ENCODE measurements at regions not wholly inside any gene's neighbourhood (a gene's known extent, or its start where the extent isn't known, plus 50 kb on each side); places are given as distances from the start of the nearest gene placed in this dataset.

DNA sequence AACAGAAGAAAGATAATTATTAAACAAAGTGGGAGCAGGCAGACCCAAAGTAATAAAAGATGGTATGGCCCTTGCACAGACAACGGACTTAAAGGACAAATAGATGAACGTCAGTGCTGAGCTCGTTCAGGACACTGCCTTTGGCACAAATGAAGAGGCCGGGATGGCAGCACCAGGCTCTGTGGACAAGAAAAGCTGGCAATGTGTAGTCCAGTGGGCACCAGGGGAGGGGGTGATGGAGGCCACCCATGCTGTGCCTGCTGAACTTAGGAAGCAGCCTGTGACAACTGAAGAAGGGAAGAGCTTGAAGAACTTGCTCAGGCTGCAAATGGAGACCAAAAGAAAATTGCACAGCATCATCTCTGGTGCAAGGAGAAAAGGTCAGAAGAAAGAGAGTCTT is 131.0 kb downstream of the ANKRD60 start:
- Histone ChIP-seq H3K36me3 (ENCODE audit: insufficient read depth, low read depth, low read length) (no peaks in the 10 kb centered on the region), H3K27ac (ENCODE audit: low read length) (no peak overlapping the region), H3K27me3 (ENCODE audit: insufficient read depth, low read length) (no peaks in the 10 kb centered on the region)

DNA sequence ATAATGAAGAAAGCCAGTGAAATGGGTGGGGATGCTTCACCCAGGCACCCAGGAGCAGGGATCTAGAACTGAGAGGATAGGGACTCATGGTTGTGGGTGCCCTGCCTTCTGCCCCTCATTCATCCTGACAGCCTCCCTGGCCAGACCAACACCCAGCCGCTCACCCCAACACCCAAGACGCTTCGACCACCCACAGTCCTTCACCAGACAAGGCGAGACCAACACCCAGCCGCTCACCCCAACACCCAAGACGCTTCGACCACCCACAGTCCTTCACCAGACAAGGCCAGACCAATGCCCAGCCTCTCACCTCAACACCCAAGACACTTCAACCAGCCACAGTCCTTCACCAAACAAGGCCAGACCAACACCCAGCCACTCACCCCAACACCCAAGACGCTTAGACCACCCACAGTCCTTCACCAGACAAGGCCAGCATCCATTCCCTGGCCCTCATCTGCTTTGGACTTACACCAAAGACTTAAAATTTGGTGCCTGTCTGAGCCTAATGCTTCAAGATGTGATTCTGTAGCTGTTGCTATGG is 131.5 kb downstream of the ANKRD60 start:
- H3K9me3 ChIP-seq (ENCODE audit: insufficient read depth, low read depth, low read length) = no peaks in the 10 kb centered on the region
- no peaks in the 10 kb centered on the region for H3K36me3 ChIP-seq (ENCODE audit: insufficient read depth, low read depth, low read length)
- H3K4me1 ChIP-seq (ENCODE audit: insufficient read depth, low read length) = no peaks in the 10 kb centered on the region
- no peak overlapping the region for H3K27ac ChIP-seq (ENCODE audit: low read length)
- H3K9ac ChIP-seq (ENCODE audit: low read depth, low read length) = no peak overlapping the region
- no peak overlapping the region for H3K4me3 ChIP-seq (ENCODE audit: low read length)
- H3K27me3 ChIP-seq (ENCODE audit: insufficient read depth, low read length) = no peaks in the 10 kb centered on the region

More for the DNA sequence above, 131.0 kb downstream of the ANKRD60 start:
- H3K4me3 ChIP-seq (ENCODE audit: low read length) = no peak overlapping the region
- no peaks in the 10 kb centered on the region for H3K9me3 ChIP-seq (ENCODE audit: insufficient read depth, low read depth, low read length)
- no peak overlapping the region for H3K9ac ChIP-seq (ENCODE audit: low read depth, low read length)
- no peaks in the 10 kb centered on the region for H3K4me1 ChIP-seq (ENCODE audit: insufficient read depth, low read length)

DNA sequence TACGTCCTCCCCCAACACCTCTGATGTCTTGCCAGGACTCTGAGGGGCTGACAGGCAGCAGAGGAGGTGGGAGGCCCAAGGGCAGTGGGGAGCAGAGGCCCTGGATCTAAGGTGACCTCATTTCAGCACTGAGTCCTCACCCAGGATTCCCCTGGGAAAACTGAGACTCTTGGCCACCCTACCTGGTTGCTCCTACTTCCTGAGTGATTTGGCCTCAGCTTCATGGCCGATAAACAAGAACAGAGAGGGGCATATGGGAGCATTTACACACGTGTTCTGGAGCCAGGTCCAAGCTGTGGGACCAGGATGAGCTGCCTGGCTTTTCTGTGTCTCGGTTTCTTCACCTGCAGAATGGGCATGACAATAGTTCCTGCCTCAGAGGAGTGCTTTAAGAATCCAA is 133.8 kb downstream of the ANKRD60 start:
- H3K36me3 ChIP-seq (ENCODE audit: insufficient read depth, low read depth, low read length) = no peaks in the 10 kb centered on the region
- H3K27me3 ChIP-seq (ENCODE audit: insufficient read depth, low read length) = no peaks in the 10 kb centered on the region
- H3K4me3 ChIP-seq (ENCODE audit: low read length) = no peak overlapping the region
- no peak overlapping the region for H3K27ac ChIP-seq (ENCODE audit: low read length)
- H3K9me3 ChIP-seq (ENCODE audit: insufficient read depth, low read depth, low read length) = no peaks in the 10 kb centered on the region
- no peak overlapping the region for H3K9ac ChIP-seq (ENCODE audit: low read depth, low read length)
- H3K4me1 ChIP-seq (ENCODE audit: insufficient read depth, low read length) = no peaks in the 10 kb centered on the region

DNA sequence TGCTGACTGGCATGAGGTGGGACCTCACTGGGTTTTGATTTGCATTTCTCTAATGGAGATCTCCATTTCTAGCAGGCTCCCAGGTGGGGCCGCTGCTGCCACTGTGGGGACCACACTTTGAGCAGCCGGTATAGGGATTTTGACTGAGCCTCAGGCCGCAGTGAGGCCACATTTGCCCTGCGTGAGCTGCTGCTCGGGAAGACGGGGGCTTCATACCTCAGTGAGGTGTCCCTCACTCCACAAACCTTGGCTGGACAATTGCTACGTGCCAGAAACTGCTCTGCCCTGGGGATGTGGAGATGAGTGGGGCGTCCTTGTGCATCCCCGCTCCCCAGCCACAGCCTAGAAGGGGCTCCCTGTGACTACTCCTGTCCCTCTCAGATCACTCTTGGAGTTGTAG is 134.3 kb downstream of the ANKRD60 start:
- Histone ChIP-seq H3K36me3 (ENCODE audit: insufficient read depth, low read depth, low read length) (no peaks in the 10 kb centered on the region), H3K4me3 (ENCODE audit: low read length) (no peak overlapping the region), H3K4me1 (ENCODE audit: insufficient read depth, low read length) (no peaks in the 10 kb centered on the region), H3K27ac (ENCODE audit: low read length) (no peak overlapping the region), H3K9me3 (ENCODE audit: insufficient read depth, low read depth, low read length) (no peaks in the 10 kb centered on the region), H3K27me3 (ENCODE audit: insufficient read depth, low read length) (no peaks in the 10 kb centered on the region), H3K9ac (ENCODE audit: low read depth, low read length) (no peak overlapping the region)

DNA sequence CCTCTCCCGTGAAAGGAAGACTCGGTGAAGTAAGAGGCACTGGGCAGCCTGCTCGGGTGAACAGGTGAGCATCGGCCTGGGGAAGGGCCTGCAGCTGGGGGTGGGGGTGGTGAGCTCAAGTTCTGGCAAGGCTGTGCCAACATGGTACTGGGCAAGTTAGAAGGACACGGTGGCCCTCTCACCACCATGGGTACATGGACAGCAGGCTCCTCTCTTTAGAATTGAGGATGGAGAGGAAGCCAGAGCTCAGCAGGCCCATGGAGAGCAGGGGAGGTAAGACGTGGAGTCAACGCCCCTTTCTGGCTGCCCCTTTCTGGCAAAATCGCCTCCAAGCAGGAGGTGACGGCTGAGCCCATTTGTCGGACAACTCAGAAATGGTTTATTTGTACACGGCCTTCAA is 135.6 kb downstream of the ANKRD60 start:
- no peaks in the 10 kb centered on the region for H3K4me1 ChIP-seq (ENCODE audit: insufficient read depth, low read length)
- no peaks in the 10 kb centered on the region for H3K36me3 ChIP-seq (ENCODE audit: insufficient read depth, low read depth, low read length)
- H3K9ac ChIP-seq (ENCODE audit: low read depth, low read length) = no peak overlapping the region
- no peak overlapping the region for H3K4me3 ChIP-seq (ENCODE audit: low read length)
- H3K27me3 ChIP-seq (ENCODE audit: insufficient read depth, low read length) = no peaks in the 10 kb centered on the region
- H3K27ac ChIP-seq (ENCODE audit: low read length) = no peak overlapping the region
- no peaks in the 10 kb centered on the region for H3K9me3 ChIP-seq (ENCODE audit: insufficient read depth, low read depth, low read length)

DNA sequence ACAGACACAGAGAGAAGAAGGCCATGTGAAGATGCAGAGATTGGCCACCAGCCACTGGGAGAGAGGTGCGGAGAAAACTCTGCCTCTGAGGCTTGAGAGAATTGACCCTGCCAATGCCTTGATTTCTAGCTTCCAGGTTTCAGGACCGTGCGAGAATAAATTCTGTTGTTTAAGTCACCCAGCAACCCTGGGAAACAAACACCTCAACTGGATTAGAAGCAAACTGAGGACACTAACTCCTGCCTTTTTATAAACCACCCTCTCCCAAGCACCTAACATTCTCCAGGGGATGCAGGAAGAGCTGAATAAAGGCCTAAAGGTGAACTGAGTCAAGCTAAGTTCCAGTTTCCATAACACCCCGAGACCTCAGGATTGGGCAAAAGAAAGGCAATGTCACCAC is 136.1 kb downstream of the ANKRD60 start:
- Histone ChIP-seq H3K9ac (ENCODE audit: low read depth, low read length) (no peak overlapping the region), H3K4me3 (ENCODE audit: low read length) (no peak overlapping the region), H3K4me1 (ENCODE audit: insufficient read depth, low read length) (no peaks in the 10 kb centered on the region), H3K36me3 (ENCODE audit: insufficient read depth, low read depth, low read length) (no peaks in the 10 kb centered on the region), H3K27ac (ENCODE audit: low read length) (no peak overlapping the region), H3K27me3 (ENCODE audit: insufficient read depth, low read length) (no peaks in the 10 kb centered on the region), H3K9me3 (ENCODE audit: insufficient read depth, low read depth, low read length) (no peaks in the 10 kb centered on the region)

DNA sequence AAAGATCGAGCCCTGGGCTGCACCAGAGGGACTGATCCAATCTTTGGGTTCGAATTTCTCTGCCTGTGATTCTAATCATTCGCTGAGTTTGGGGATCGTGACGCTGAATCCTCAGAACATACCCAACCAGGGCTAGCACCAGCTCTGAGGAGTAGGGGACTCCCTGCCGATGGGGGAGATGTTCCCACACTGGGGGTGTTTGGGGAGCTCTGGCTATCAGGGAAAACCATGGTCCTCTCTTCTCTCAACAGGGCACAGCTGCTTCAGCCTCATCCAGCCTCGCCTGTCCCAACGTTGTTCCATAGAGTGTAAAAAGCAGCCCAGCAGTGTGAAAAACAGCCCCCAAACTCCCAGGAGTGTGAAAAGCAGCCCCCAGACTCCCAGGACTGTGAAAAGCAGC is 136.6 kb downstream of the ANKRD60 start:
- H3K27ac ChIP-seq (ENCODE audit: low read length) = no peak overlapping the region
- no peaks in the 10 kb centered on the region for H3K36me3 ChIP-seq (ENCODE audit: insufficient read depth, low read depth, low read length)
- no peaks in the 10 kb centered on the region for H3K4me1 ChIP-seq (ENCODE audit: insufficient read depth, low read length)
- no peaks in the 10 kb centered on the region for H3K27me3 ChIP-seq (ENCODE audit: insufficient read depth, low read length)
- H3K9ac ChIP-seq (ENCODE audit: low read depth, low read length) = no peak overlapping the region
- no peak overlapping the region for H3K4me3 ChIP-seq (ENCODE audit: low read length)
- no peaks in the 10 kb centered on the region for H3K9me3 ChIP-seq (ENCODE audit: insufficient read depth, low read depth, low read length)

DNA sequence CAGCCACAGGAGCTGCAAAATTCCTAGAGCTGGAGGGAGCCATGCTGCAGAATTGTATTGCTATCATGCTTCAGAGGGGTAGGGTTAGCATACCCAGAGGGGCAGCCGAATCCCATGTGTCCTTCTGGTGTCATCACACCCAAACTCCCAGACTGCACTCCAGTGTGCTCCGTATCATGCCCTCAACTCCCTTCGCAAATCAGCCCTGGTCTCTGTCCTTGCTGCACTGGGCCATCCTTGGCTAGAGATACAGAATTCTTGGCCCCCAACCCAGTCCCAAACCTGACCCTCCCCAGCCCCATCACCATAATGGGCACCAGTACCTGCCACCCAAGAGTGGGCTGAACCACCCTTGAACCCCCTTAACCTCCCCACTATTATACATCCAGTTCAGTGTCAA is 138.3 kb downstream of the ANKRD60 start:
- H3K9ac ChIP-seq (ENCODE audit: low read depth, low read length) = no peak overlapping the region
- no peaks in the 10 kb centered on the region for H3K9me3 ChIP-seq (ENCODE audit: insufficient read depth, low read depth, low read length)
- H3K4me1 ChIP-seq (ENCODE audit: insufficient read depth, low read length) = no peaks in the 10 kb centered on the region
- H3K36me3 ChIP-seq (ENCODE audit: insufficient read depth, low read depth, low read length) = no peaks in the 10 kb centered on the region
- no peak overlapping the region for H3K27ac ChIP-seq (ENCODE audit: low read length)
- H3K27me3 ChIP-seq (ENCODE audit: insufficient read depth, low read length) = no peaks in the 10 kb centered on the region
- no peak overlapping the region for H3K4me3 ChIP-seq (ENCODE audit: low read length)

DNA sequence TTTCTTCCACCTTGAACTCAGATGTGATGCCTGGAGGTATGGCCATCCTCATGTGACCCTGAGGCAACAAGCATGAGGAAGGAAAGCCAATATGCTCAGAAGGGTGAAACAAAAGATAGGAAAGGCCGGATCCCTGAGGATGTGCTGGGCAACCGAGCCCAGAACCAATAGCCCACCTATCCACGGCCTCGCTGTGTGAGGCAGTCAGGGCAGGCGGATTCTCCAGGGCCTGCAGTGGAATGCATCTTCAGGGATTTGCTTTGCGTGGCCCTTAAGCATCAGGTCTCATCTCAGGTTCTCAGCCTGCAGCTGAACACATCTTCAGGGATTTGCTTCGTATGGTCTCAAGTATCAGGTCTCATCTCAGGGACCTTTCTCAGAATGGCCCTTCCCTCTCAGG is 139.8 kb downstream of the ANKRD60 start:
- H3K27ac ChIP-seq (ENCODE audit: low read length) = no peak overlapping the region
- H3K4me1 ChIP-seq (ENCODE audit: insufficient read depth, low read length) = no peaks in the 10 kb centered on the region
- no peaks in the 10 kb centered on the region for H3K27me3 ChIP-seq (ENCODE audit: insufficient read depth, low read length)
- H3K4me3 ChIP-seq (ENCODE audit: low read length) = no peak overlapping the region
- H3K36me3 ChIP-seq (ENCODE audit: insufficient read depth, low read depth, low read length) = no peaks in the 10 kb centered on the region
- no peak overlapping the region for H3K9ac ChIP-seq (ENCODE audit: low read depth, low read length)
- H3K9me3 ChIP-seq (ENCODE audit: insufficient read depth, low read depth, low read length) = no peaks in the 10 kb centered on the region

DNA sequence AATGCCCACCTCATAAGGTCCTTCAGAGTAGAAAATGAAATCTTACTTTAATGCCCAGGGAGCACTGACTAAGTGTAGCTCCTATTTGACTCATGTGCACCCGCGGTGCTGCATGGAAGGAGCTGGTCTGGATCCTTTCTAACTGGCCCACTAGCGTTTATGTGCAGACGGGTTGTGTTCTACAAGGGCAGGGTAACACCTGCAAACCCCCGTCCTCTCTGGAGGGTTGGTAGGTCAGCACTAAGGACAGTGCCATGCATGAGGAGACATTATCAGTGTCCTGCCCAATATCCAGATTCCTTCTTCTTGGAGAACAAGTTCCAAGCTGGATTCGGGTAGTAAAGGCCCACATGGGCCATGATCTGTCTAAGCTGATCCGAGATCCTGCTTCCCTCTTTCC is 140.3 kb downstream of the ANKRD60 start:
- no peaks in the 10 kb centered on the region for H3K27me3 ChIP-seq (ENCODE audit: insufficient read depth, low read length)
- H3K9me3 ChIP-seq (ENCODE audit: insufficient read depth, low read depth, low read length) = no peaks in the 10 kb centered on the region
- H3K9ac ChIP-seq (ENCODE audit: low read depth, low read length) = no peak overlapping the region
- no peaks in the 10 kb centered on the region for H3K36me3 ChIP-seq (ENCODE audit: insufficient read depth, low read depth, low read length)
- no peaks in the 10 kb centered on the region for H3K4me1 ChIP-seq (ENCODE audit: insufficient read depth, low read length)
- H3K27ac ChIP-seq (ENCODE audit: low read length) = no peak overlapping the region
- no peak overlapping the region for H3K4me3 ChIP-seq (ENCODE audit: low read length)

DNA sequence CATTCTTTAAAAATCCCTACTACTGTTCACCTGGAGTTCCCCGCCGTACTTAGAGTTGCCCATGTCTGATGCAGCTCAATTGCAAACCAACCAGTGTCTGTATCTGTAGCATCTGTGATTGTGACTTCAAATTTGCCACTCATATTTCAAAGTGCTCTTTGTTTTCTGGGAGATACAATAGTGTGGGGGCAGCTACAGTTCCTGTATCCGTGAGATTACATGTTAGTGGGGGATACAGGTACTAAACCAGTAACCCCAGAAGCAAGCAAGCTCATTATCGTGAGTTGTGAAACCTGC is 140.9 kb downstream of the ANKRD60 start:
- Histone ChIP-seq H3K4me3 (ENCODE audit: low read length) (no peak overlapping the region), H3K27me3 (ENCODE audit: insufficient read depth, low read length) (no peaks in the 10 kb centered on the region), H3K9ac (ENCODE audit: low read depth, low read length) (no peak overlapping the region), H3K36me3 (ENCODE audit: insufficient read depth, low read depth, low read length) (no peaks in the 10 kb centered on the region), H3K9me3 (ENCODE audit: insufficient read depth, low read depth, low read length) (no peaks in the 10 kb centered on the region), H3K4me1 (ENCODE audit: insufficient read depth, low read length) (no peaks in the 10 kb centered on the region), H3K27ac (ENCODE audit: low read length) (no peak overlapping the region)

DNA sequence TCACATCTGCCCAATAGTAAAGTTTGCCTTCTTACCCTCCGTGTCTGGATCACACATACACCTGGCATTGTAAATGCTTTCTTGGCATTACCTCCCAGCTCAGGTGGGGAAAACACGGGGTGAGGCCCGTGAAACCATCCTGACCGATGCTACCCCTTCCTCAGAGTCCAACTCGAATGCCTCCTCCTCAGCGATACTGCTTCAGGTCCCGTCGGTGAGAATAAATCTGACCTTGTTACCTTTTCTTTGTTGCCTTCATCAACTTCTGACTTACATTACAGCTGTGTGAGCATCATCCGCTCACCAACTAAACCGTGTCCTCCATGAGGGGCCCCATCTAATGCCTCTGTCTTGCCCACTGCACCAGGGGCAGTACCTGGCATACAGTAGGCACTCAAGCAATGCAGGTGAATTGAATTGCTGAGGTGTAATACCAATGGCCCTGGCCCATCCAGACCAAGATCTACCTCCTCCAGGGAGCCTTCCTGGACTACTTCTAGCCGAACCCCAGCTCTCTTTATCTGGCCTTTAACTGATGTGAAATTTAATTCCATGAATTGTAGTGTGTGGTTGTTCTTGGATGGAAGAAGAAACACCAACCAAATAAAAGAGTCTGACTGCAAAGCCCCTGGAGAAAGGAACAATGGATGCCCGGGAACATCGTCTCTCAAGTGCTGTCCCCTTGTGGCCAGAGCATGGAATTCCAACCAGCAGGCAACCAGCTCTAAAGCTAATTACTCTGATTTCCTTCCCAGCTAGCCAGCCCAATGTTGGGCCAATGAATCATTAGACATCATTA is 141.5 kb downstream of the ANKRD60 start:
- Histone ChIP-seq H3K9ac (ENCODE audit: low read depth, low read length) (no peak overlapping the region), H3K27me3 (ENCODE audit: insufficient read depth, low read length) (no peaks in the 10 kb centered on the region), H3K4me3 (ENCODE audit: low read length) (no peak overlapping the region), H3K36me3 (ENCODE audit: insufficient read depth, low read depth, low read length) (no peaks in the 10 kb centered on the region), H3K27ac (ENCODE audit: low read length) (no peak overlapping the region), H3K9me3 (ENCODE audit: insufficient read depth, low read depth, low read length) (no peaks in the 10 kb centered on the region), H3K4me1 (ENCODE audit: insufficient read depth, low read length) (no peaks in the 10 kb centered on the region)

All from iPS-20b (cell line).